GM18951 (cell line): ENCODE measurements at regions not wholly inside any gene's neighbourhood (a gene's known extent, or its start where the extent isn't known, plus 50 kb on each side); places are given as distances from the start of the nearest gene placed in this dataset.
"Not testable (repeated sequence)": the region's sequence is repeated elsewhere in the genome, so short reads cannot be mapped to it uniquely, and the experiment has no call there.

Experiments
- POLR2A ChIP-seq: IDR thresholded peaks from 4 replicates; pipeline ENCODE4 v1.6.1; 2011; ENCODE audit warnings: mild to moderate bottlenecking; ENCODE audit not compliant: insufficient read length, insufficient read depth; ENCODE audit errors: extremely low read depth
- in situ Hi-C: fragments of 300-500 bp; cut with MboI; formaldehyde crosslinking; loops from one replicate; pipeline ENCODE4 v1.12.0; 2022; ENCODE audit warnings: low sequenced_read_pairs, mixed read lengths, inconsistent platforms; ENCODE audit not compliant: unreplicated experiment

DNA sequence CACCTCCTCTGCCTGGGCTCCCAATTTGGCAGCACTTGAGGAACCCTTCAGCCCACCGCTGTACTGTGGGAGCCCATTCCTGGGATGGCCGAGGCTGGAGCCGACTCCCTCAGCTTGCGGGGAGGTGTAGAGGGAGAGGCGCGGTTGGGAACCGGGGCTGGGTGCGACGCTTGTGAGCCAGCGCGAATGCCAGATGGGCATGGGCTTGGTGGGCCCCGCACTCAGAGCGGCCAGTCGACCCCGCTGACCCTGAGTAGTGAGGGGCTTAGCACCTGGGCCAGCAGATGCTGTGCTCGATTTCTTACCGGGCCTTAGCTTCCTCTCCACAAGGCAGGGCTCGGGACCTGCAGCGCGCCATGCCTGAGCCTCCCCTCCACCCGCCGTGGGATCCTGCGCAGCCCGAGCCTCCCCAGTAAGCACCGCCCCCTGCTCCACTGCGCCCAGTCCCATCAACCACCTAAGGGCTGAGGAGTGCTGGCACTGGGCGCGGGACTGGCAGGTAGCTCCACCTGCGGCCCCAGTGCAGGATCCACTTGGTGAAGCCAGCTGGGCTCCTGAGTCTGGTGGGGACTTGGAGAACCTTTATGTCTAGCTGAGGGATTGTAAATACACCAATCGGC is 58.3 kb upstream of the DEFB108B start:
- in situ Hi-C loops = no loop called here
- no peak for TF ChIP-seq POLR2A

DNA sequence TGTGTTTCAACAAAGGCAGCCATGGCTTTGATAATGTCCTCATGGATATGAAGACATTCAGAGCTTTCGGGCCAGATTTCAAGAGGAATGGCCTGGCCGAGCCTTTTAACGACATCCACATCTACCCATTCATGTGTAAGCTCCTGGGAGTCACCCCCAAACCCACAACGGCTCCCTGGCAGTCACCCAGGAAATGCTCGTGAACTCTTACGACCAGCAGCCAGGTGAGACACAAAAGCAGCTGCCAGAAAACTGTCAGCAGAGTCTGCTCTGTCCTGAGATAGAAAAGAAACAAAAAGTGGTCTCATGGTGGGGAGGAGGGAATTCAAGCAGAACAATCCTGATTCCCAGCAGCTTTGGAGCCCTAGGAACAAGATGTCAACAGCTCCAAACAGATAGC is 52.9 kb upstream of the DEFB108B start:
- in situ Hi-C loops = not testable (repeated sequence)

DNA sequence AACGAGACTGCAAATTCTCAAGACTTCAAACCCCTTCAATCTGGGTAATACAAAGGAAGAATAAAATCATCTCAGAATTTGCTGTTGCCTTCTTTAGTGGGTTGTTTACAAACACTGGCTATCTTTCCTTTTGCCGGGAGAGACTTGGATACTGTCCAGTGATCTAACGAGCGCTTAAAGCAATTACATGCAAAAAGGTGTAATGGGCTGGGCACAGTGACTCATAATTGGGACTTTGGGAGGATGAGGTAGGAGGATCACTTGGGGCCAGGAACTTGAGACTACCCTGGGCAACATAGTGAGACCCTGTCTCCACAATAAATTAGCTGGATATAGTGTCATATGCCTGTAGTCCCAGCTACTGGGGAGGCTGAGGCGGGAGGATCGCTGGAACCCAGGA is 52.2 kb upstream of the DEFB108B start:
- in situ Hi-C loops = not testable (repeated sequence)

DNA sequence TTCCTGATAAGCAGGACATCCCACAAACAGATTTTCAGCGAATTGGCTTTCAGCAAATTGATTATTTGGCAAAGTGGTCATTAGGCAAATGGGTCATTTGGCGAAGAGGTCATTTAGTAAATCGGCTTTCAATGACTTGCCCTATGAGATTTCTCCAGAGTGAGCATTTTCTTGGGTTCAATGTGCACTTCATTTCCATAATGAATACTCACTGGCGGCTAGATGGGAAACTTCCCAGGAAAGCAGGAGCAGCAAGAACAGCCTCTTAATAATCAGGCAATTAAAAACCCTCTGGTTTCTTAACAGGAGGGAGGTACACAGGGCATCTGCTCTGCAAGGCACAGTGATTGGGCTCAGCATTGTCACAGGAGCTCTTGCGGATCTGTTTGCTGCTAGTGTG is 51.5 kb upstream of the DEFB108B start:
- in situ Hi-C loops = not testable (repeated sequence)

DNA sequence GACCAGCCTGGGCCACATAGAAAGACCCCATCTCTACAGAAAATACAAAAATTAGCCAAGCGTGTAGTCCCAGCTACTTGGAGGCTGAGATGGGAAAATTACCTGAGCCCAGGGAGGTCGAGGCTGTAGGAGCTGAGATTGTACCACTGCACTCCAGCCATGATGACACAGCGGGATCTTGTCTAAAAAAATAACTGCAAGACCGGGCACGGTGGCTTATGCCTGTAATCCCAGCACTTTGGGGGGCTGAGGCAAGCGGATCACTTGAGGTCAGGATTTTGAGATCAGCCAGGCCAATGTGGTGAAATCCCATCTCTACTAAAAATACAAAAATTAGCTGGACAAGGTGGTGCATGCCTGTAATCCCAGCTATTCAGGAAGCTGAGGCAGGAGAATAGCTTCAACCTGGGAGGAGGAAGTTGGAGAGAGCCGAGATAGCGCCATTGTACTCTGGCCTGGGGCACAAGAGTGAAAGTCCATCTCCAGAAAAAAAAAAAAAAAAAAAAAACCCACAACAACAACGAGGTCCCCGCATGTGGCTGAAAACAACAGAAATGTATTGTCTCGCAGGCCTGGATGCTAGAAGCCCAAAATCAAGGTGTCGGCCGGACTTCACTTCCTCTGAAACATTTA is 50.7 kb upstream of the DEFB108B start:
- in situ Hi-C loops = not testable (repeated sequence)

DNA sequence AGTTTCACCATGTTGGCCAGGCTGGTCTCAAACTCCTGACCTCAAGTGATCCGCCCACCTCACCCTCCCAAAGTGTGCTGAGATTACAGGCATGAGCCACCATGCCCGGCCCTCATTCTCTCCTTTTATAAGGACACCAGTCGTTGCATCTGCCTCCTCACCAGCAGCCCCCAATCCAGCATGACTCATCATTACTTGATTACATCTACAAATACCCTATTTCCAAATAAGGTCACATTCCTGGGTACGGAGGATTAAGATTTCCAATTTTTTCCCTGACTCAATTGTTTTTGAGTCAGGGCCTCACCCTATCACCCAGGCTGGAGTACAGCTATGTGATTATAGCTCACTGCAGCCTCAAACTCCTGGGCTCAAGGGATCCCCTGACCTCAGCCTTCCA is 49.8 kb upstream of the DEFB108B start:
- in situ Hi-C loops = not testable (repeated sequence)
